GM12878 (cell line): ENCODE measurements at regions not wholly inside any gene's neighbourhood (a gene's known extent, or its start where the extent isn't known, plus 50 kb on each side); places are given as distances from the start of the nearest gene placed in this dataset.

Experiments
- ATAC-seq: fragments of 200-7000 bp; cut with Tn5 transposase; 3 replicates; pipeline ENCODE4 v1.9.1; 2020; ENCODE audit warnings: mild to moderate bottlenecking, moderate library complexity
- BruUV-seq: library from RNA; stranded (reverse); fragments of 400-500 nt; replicated peaks from 2 replicates; lab custom pipeline; 2021; lab: Mats Ljungman, UMichigan
- CTCF ChIA-PET: fragments of 300-600 bp; sonication (Branson Sonifier 250); formaldehyde crosslinking; extraction: SDS; loops from one replicate; lab custom pipeline; 2021; ENCODE audit warnings: inconsistent platforms; lab: Yijun Ruan, JAX
- POLR2A ChIA-PET: fragments of 350-600 bp; formaldehyde crosslinking; extraction: SDS; loops from one replicate; lab custom pipeline; 2021; ENCODE audit warnings: inconsistent platforms; lab: Charles Lee
- RAD21 ChIA-PET: fragments of 300-600 bp; sonication (Branson Sonifier 250); formaldehyde crosslinking; loops from one replicate; lab custom pipeline; 2023; ENCODE audit warnings: antibody characterized with exemption; ENCODE audit not compliant: unreplicated experiment; lab: Charles Lee
- SMC1A ChIA-PET: fragments of 300-600 bp; sonication (Branson Sonifier 250); formaldehyde crosslinking; loops from one replicate; lab custom pipeline; 2023; ENCODE audit not compliant: unreplicated experiment, uncharacterized antibody; lab: Charles Lee
- DNase-seq: peaks from one replicate; pipeline ENCODE4 v3.0.0-alpha.2; 2011; ENCODE audit warnings: low read depth, low spot score
- FAIRE-seq: peaks from 3 replicates; lab custom pipeline; 2011; peaks lifted over from hg19 to GRCh38; lab: Jason Lieb, UNC
- H2AFZ ChIP-seq: 2 replicates; pipeline ENCODE4 v1.6.0; 2011; ENCODE audit warnings: low read depth, low read length, control low read depth; ENCODE audit not compliant: control insufficient read depth
- H3K27ac ChIP-seq: 2 replicates; pipeline ENCODE4 v1.5.1; 2011; ENCODE audit warnings: control low read depth; ENCODE audit not compliant: control insufficient read depth, insufficient read depth
- H3K27me3 ChIP-seq, 2 experiments: replicated peaks in 1 of 2; 2 replicates each; pipeline versions ENCODE4 v1.6.0 to v1.6.1; 2011; ENCODE audit warnings: low read length in 1 of 2; ENCODE audit not compliant: control insufficient read depth in 2 of 2, insufficient read depth in 2 of 2
- H3K36me3 ChIP-seq, 2 experiments: 2 replicates each; pipeline ENCODE4 v1.5.1; 2011; ENCODE audit warnings: low read length in 1 of 2; ENCODE audit not compliant: control insufficient read depth in 2 of 2, insufficient read depth in 2 of 2
- H3K4me1 ChIP-seq: 2 replicates; pipeline ENCODE4 v1.6.1; 2011; ENCODE audit warnings: mild to moderate bottlenecking, low read length, moderate library complexity, mixed read lengths; ENCODE audit not compliant: control insufficient read depth, insufficient read depth
- H3K4me2 ChIP-seq: 2 replicates; pipeline ENCODE4 v1.6.0; 2011; ENCODE audit warnings: control low read depth; ENCODE audit not compliant: control insufficient read depth, insufficient read depth
- H3K4me3 ChIP-seq: fragments of 200-600 bp; sonication (generic); 2 replicates; pipeline ENCODE4 v1.5.1; 2016
- H3K79me2 ChIP-seq: 2 replicates; pipeline ENCODE4 v1.6.0; 2011; ENCODE audit warnings: low read length; ENCODE audit not compliant: control insufficient read depth, insufficient read depth
- H3K9ac ChIP-seq: 2 replicates; pipeline ENCODE4 v1.8.0; 2011; ENCODE audit warnings: low read length, control low read depth, mixed read lengths; ENCODE audit not compliant: control insufficient read depth, insufficient read depth
- H3K9me3 ChIP-seq: replicated peaks from 3 replicates; pipeline ENCODE4 v1.5.1; 2011; ENCODE audit warnings: mild to moderate bottlenecking, low read length; ENCODE audit not compliant: control insufficient read depth, insufficient read depth
- H4K20me1 ChIP-seq: 2 replicates; pipeline ENCODE4 v1.6.0; 2011; ENCODE audit not compliant: control insufficient read depth, insufficient read depth
- BCL11A ChIP-seq: IDR thresholded peaks from 2 replicates; pipeline ENCODE4 v1.6.1; 2011; ENCODE audit warnings: low read depth, low read length
- BHLHE40 ChIP-seq, 2 experiments: fragments of 450-650 bp in 1 of 2; IDR thresholded peaks; 2 replicates each; pipeline ENCODE4 v1.6.1; 2011 to 2017; ENCODE audit warnings: low read depth in 2 of 2, borderline replicate concordance in 1 of 2, improper control_type of control experiment in 1 of 2, low read length in 1 of 2, mild to moderate bottlenecking in 1 of 2
- HDAC6 ChIP-seq: fragments of 200-600 bp; sonication (generic); IDR thresholded peaks from one replicate; pipeline ENCODE4 v1.8.0; 2017; ENCODE audit warnings: antibody characterized with exemption; ENCODE audit not compliant: unreplicated experiment
- IRF4 ChIP-seq: IDR thresholded peaks from 2 replicates; pipeline ENCODE4 v1.6.1; 2011; ENCODE audit warnings: low read depth, low read length
- MEF2A ChIP-seq: IDR thresholded peaks from 2 replicates; pipeline ENCODE4 v1.6.1; 2011; ENCODE audit warnings: low read depth, mild to moderate bottlenecking, low read length, moderate library complexity; ENCODE audit not compliant: insufficient read depth
- MXI1 ChIP-seq: fragments of 150-350 bp; IDR thresholded peaks from 2 replicates; pipeline ENCODE4 v1.6.1; 2011; ENCODE audit warnings: low read depth, mild to moderate bottlenecking, inconsistent platforms, low read length, improper control_type of control experiment
- NR2C2 ChIP-seq: IDR thresholded peaks from 2 replicates; pipeline ENCODE4 v1.6.1; 2011; ENCODE audit warnings: borderline replicate concordance, low read depth; ENCODE audit not compliant: control insufficient read depth, insufficient read length
- POU2F2 ChIP-seq: IDR thresholded peaks from 3 replicates; pipeline ENCODE4 v1.6.1; 2011; ENCODE audit warnings: low read depth, mild to moderate bottlenecking, low read length, borderline replicate concordance
- RFX5 ChIP-seq: IDR thresholded peaks from 2 replicates; pipeline ENCODE4 v1.6.1; 2011; ENCODE audit warnings: low read depth, low read length, improper control_type of control experiment
- ZZZ3 ChIP-seq: IDR thresholded peaks from 2 replicates; pipeline ENCODE4 v1.6.1; 2011; ENCODE audit warnings: low read depth; ENCODE audit not compliant: control insufficient read depth, insufficient read length
- WGBS: methylation state at CpG from one replicate; pipeline ENCODE4 v1.1.6; 2016; ENCODE audit warnings: low lambda C conversion rate; ENCODE audit not compliant: insufficient replicate concordance, insufficient coverage; ENCODE audit errors: missing lambda C conversion rate; 5-methylcytosine and 5-hydroxymethylcytosine counted together
- in situ Hi-C: fragments of 300-500 bp; cut with MboI; formaldehyde crosslinking; loops from 9 replicates; pipeline ENCODE4 v1.14.3; 2018; ENCODE audit warnings: mixed read lengths
- intact Hi-C: fragments of 100-400 bp; cut with micrococcal nuclease; formaldehyde crosslinking; loops from one replicate; pipeline ENCODE4 v1.14.2; 2022; ENCODE audit not compliant: unreplicated experiment
- TF ChIP-seq, protein P1 (sequence below): fragments of 450-650 bp; IDR thresholded peaks from 2 replicates; pipeline ENCODE4 v1.6.1; 2016; ENCODE audit warnings: mild to moderate bottlenecking
- TF ChIP-seq, protein P2 (sequence below): fragments of 150-350 bp; IDR thresholded peaks from 2 replicates; pipeline ENCODE4 v1.6.1; 2014; ENCODE audit warnings: mild to moderate bottlenecking, low read depth, low read length
- TF ChIP-seq, protein P3 (sequence below): fragments of 150-350 bp; IDR thresholded peaks from 2 replicates; pipeline ENCODE4 v1.6.1; 2016; ENCODE audit warnings: low read depth, low read length

DNA sequence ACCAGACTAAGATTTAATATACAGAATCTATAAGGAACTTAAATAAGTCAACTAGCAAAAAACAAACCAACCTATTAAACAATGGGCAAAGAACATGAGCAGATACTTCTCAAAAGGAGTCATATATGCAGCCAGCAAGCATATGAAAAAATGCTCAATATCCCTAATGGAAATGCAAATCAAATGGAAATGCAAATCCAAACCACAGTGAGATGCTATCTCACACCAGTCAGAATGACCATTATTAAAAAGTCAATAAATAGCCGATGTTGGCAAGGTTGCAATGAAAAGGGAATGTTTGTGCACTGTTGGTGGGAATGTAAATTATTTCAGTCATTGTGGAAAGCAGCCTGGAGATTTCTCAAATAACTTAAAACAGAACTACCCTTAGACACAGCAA lies 97.0 kb upstream of the SLC6A14 start (continued):
- TF ChIP-seq, protein P1, sequence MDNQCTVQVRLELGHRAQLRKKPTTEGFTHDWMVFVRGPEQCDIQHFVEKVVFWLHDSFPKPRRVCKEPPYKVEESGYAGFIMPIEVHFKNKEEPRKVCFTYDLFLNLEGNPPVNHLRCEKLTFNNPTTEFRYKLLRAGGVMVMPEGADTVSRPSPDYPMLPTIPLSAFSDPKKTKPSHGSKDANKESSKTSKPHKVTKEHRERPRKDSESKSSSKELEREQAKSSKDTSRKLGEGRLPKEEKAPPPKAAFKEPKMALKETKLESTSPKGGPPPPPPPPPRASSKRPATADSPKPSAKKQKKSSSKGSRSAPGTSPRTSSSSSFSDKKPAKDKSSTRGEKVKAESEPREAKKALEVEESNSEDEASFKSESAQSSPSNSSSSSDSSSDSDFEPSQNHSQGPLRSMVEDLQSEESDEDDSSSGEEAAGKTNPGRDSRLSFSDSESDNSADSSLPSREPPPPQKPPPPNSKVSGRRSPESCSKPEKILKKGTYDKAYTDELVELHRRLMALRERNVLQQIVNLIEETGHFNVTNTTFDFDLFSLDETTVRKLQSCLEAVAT = no peak
- no peak for TF ChIP-seq POU2F2
- TF ChIP-seq, protein P2, sequence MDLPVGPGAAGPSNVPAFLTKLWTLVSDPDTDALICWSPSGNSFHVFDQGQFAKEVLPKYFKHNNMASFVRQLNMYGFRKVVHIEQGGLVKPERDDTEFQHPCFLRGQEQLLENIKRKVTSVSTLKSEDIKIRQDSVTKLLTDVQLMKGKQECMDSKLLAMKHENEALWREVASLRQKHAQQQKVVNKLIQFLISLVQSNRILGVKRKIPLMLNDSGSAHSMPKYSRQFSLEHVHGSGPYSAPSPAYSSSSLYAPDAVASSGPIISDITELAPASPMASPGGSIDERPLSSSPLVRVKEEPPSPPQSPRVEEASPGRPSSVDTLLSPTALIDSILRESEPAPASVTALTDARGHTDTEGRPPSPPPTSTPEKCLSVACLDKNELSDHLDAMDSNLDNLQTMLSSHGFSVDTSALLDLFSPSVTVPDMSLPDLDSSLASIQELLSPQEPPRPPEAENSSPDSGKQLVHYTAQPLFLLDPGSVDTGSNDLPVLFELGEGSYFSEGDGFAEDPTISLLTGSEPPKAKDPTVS = no peak
- no peak for TF ChIP-seq MXI1
- TF ChIP-seq HDAC6 = no peak

DNA sequence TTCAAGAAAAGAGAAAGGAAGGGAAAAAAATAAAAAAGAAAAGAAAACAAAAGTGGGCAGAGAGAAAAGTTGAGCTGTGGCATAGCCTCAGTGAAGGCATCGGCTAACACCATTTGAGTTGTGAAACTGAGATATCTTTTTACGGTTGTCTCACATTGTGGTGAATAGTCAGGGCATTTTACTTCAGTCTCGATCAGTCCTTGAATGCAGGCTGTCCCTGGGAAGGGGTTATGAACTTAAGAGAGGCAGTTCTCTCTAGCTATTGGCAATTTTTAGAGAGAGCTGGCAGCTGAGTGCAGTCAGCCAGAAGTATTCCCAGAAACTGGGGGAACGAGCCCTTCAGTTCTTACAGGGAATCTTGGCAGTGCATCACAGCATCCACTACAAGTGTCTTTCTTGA lies 93.5 kb upstream of the SLC6A14 start:
- H3K4me3 ChIP-seq = no peak overlapping the region
- H3K27ac ChIP-seq = no peak overlapping the region
- POLR2A ChIA-PET = no interaction called here
- 2% methylated on average over 4 of the region's 4 CpGs for WGBS
- no peaks in the 10 kb centered on the region for H3K79me2 ChIP-seq
- no peak for ATAC-seq
- TF ChIP-seq RFX5 (no peak), ZZZ3 (no peak), BCL11A (no peak), BHLHE40 (IDR thresholded peaks at IDR 0.05; ENCODE audit: borderline replicate concordance in 1 of 2, low read depth in 2 of 2, low read length in 1 of 2) (no peak), MEF2A (no peak), IRF4 (no peak), NR2C2 (no peak)
- TF ChIP-seq, protein P3, sequence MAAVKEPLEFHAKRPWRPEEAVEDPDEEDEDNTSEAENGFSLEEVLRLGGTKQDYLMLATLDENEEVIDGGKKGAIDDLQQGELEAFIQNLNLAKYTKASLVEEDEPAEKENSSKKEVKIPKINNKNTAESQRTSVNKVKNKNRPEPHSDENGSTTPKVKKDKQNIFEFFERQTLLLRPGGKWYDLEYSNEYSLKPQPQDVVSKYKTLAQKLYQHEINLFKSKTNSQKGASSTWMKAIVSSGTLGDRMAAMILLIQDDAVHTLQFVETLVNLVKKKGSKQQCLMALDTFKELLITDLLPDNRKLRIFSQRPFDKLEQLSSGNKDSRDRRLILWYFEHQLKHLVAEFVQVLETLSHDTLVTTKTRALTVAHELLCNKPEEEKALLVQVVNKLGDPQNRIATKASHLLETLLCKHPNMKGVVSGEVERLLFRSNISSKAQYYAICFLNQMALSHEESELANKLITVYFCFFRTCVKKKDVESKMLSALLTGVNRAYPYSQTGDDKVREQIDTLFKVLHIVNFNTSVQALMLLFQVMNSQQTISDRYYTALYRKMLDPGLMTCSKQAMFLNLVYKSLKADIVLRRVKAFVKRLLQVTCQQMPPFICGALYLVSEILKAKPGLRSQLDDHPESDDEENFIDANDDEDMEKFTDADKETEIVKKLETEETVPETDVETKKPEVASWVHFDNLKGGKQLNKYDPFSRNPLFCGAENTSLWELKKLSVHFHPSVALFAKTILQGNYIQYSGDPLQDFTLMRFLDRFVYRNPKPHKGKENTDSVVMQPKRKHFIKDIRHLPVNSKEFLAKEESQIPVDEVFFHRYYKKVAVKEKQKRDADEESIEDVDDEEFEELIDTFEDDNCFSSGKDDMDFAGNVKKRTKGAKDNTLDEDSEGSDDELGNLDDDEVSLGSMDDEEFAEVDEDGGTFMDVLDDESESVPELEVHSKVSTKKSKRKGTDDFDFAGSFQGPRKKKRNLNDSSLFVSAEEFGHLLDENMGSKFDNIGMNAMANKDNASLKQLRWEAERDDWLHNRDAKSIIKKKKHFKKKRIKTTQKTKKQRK = no peak
- TF ChIP-seq, all 136 proteins: peak for 0
- Histone ChIP-seq H3K4me1 (no peaks in the 10 kb centered on the region), H4K20me1 (no peaks in the 10 kb centered on the region), H3K4me2 (no peak overlapping the region), H3K36me3 (no peaks in the 10 kb centered on the region), H3K27me3 (no peaks in the 10 kb centered on the region), H3K9me3 (no peaks in the 10 kb centered on the region), H3K9ac (no peak overlapping the region), H2AFZ (no peak overlapping the region)
- ChIA-PET CTCF (no interaction called here), RAD21 (no interaction called here), SMC1A (interaction anchor here (0.8 kb wide), 1 partner anchor 28 kb away, joined by 3 read pairs; no protein-coding TSS in a partner anchor)
- intact Hi-C loops = no loop called here
- FAIRE-seq (no peak), DNase-seq (no peak)
- in situ Hi-C loops = no loop called here
- BruUV-seq = no TSS peak
